GM04504 (cell line): ENCODE measurements at regions not wholly inside any gene's neighbourhood (a gene's known extent, or its start where the extent isn't known, plus 50 kb on each side); places are given as distances from the start of the nearest gene placed in this dataset.
"Not testable (repeated sequence)": the region's sequence is repeated elsewhere in the genome, so short reads cannot be mapped to it uniquely, and the experiment has no call there.

Experiments used
- DNase-seq: peaks from one replicate; pipeline ENCODE4 v3.0.0-alpha.2; 2012; ENCODE audit warnings: low read depth

GRCh38 chr6:164378330-164378729 is 931.1 kb downstream of the C6orf118 start:
- DNase-seq: no peak

GRCh38 chr6:164377348-164377918 is 932.0 kb downstream of the C6orf118 start:
- DNase-seq: no peak

GRCh38 chr6:164370773-164371172 is 938.6 kb downstream of the C6orf118 start:
- DNase-seq: no peak

- DNase-seq: no peak
Observed at GRCh38 chr6:164359441-164359840, 944.9 kb downstream of the QKI start.

- no peak for DNase-seq
Observed at GRCh38 chr6:164359036-164359435, 944.5 kb downstream of the QKI start.

GRCh38 chr6:164356814-164357213 is 942.3 kb downstream of the QKI start:
- DNase-seq: no peak

- no peak for DNase-seq
Observed at GRCh38 chr6:164347455-164347854, 932.9 kb downstream of the QKI start.

GRCh38 chr6:164346631-164347030 is 932.1 kb downstream of the QKI start:
- no peak for DNase-seq

GRCh38 chr6:164345806-164346496 is 931.4 kb downstream of the QKI start:
- no peak for DNase-seq

- no peak for DNase-seq
Observed at GRCh38 chr6:164345327-164345726, 930.8 kb downstream of the QKI start.

- DNase-seq: no peak
Observed at GRCh38 chr6:164344801-164345291, 930.3 kb downstream of the QKI start.

- DNase-seq: not testable (repeated sequence)
Observed at GRCh38 chr6:164339442-164339841, 924.9 kb downstream of the QKI start.

- DNase-seq: no peak
Observed at GRCh38 chr6:164337925-164338397, 923.4 kb downstream of the QKI start.

GRCh38 chr6:164337024-164337924 is 922.8 kb downstream of the QKI start:
- no peak for DNase-seq

- no peak for DNase-seq
Observed at GRCh38 chr6:164336455-164336854, 921.9 kb downstream of the QKI start.

- no peak for DNase-seq
Observed at GRCh38 chr6:164331026-164331425, 916.5 kb downstream of the QKI start.

GRCh38 chr6:164325168-164325567 is 910.6 kb downstream of the QKI start:
- DNase-seq: no peak

- peak; percentile 8 for DNase-seq
Observed at GRCh38 chr6:164322533-164322932, 908.0 kb downstream of the QKI start.

- DNase-seq: no peak
Observed at GRCh38 chr6:164321297-164321696, 906.8 kb downstream of the QKI start.

- DNase-seq: no peak
Observed at GRCh38 chr6:164315376-164315775, 900.9 kb downstream of the QKI start.

- DNase-seq: no peak
Observed at GRCh38 chr6:164308339-164308738, 893.8 kb downstream of the QKI start.

- no peak for DNase-seq
Observed at GRCh38 chr6:164303102-164303964, 888.8 kb downstream of the QKI start.
